GM19372 (cell line): ENCODE measurements at regions not wholly inside any gene's neighbourhood (a gene's known extent, or its start where the extent isn't known, plus 50 kb on each side); places are given as distances from the start of the nearest gene placed in this dataset.

Experiments
- ATAC-seq: cut with Tn5 transposase; IDR thresholded peaks from one replicate; pipeline ENCODE4 v1.9.1; 2021; ENCODE audit warnings: mild to moderate bottlenecking, low read depth, moderate library complexity; ENCODE audit not compliant: unreplicated experiment

- ATAC-seq = no peak
These were observed 295.5 kb downstream of the DTWD2 start for GRCh38 chr5:118692811-118693342.

GRCh38 chr5:118687661-118688621 is 300.4 kb downstream of the DTWD2 start:
- ATAC-seq = peak; percentile 40

GRCh38 chr5:118687100-118687499 is 301.2 kb downstream of the DTWD2 start:
- ATAC-seq = no peak

GRCh38 chr5:118681655-118682054 is 306.7 kb downstream of the DTWD2 start:
- no peak for ATAC-seq

GRCh38 chr5:118679264-118679940 is 308.9 kb downstream of the DTWD2 start:
- no peak for ATAC-seq

GRCh38 chr5:118678746-118679145 is 309.6 kb downstream of the DTWD2 start:
- ATAC-seq = no peak

GRCh38 chr5:118675247-118675646 is 313.1 kb downstream of the DTWD2 start:
- no peak for ATAC-seq

- ATAC-seq = no peak
These were observed 330.8 kb downstream of the DTWD2 start for GRCh38 chr5:118657576-118657975.

GRCh38 chr5:118653872-118654271 is 334.5 kb downstream of the DTWD2 start:
- ATAC-seq = no peak

GRCh38 chr5:118653183-118653582 is 335.2 kb downstream of the DTWD2 start:
- no peak for ATAC-seq

- no peak for ATAC-seq
These were observed 337.3 kb downstream of the DTWD2 start for GRCh38 chr5:118651002-118651401.

- ATAC-seq = no peak
These were observed 340.8 kb downstream of the DTWD2 start for GRCh38 chr5:118647587-118647986.

GRCh38 chr5:118646917-118647316 is 341.4 kb downstream of the DTWD2 start:
- no peak for ATAC-seq

- ATAC-seq = no peak
These were observed 350.2 kb downstream of the DTWD2 start for GRCh38 chr5:118637947-118638670.

- ATAC-seq = no peak
These were observed 359.5 kb downstream of the DTWD2 start for GRCh38 chr5:118628660-118629354.

- ATAC-seq = no peak
These were observed 368.1 kb downstream of the DTWD2 start for GRCh38 chr5:118620233-118620632.

GRCh38 chr5:118619823-118620222 is 368.5 kb downstream of the DTWD2 start:
- no peak for ATAC-seq

- no peak for ATAC-seq
These were observed 372.1 kb downstream of the DTWD2 start for GRCh38 chr5:118616281-118616680.

GRCh38 chr5:118614731-118615456 is 373.5 kb downstream of the DTWD2 start:
- no peak for ATAC-seq
